ENCODE measurements at regions not wholly inside any gene's neighbourhood (a gene's known extent, or its start where the extent isn't known, plus 50 kb on each side); places are given as distances from the start of the nearest gene placed in this dataset.

- FAIRE-seq = no peak
Measured at GRCh38 chr17:77399319-77399957, 258.7 kb downstream of the SEC14L1 start.

DNA sequence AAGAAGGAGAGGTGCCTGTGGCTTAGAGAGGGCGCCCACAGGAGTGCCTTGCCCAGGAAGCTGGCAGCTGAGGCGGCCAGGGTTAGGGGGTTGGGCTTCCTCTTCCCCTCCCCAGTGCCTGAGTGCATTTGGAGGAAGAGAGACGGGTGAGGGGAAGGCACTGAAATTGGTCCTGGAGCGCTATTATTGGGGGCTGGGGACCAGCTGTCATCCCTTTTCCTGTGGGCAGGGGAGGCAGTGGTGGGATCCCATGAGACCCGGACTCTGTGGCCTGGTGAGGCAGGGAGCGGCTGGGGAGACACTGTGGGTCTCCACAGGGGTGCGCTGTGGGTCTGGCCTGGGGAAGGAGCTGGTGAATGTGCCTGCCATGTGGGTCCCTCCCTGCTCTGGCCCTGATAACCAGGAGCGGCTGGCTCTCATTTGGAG, 259.7 kb downstream of the SEC14L1 start:
- FAIRE-seq = no peak

DNA sequence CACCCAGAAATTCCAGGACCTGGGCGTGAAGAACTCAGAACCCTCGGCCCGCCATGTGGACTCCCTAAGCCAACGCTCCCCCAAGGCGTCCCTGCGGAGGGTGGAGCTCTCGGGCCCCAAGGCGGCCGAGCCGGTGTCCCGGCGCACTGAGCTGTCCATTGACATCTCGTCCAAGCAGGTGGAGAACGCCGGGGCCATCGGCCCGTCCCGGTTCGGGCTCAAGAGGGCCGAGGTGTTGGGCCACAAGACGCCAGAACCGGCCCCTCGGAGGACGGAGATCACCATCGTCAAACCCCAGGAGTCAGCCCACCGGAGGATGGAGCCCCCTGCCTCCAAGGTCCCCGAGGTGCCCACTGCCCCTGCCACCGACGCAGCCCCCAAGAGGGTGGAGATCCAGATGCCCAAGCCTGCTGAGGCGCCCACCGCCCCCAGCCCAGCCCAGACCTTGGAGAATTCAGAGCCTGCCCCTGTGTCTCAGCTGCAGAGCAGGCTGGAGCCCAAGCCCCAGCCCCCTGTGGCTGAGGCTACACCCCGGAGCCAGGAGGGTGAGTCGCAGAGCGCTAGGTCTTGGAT, 261.5 kb downstream of the SEC14L1 start:
- no peak for FAIRE-seq

GRCh38 chr17:77403854-77404253, 263.1 kb downstream of the SEC14L1 start:
- FAIRE-seq = no peak

DNA sequence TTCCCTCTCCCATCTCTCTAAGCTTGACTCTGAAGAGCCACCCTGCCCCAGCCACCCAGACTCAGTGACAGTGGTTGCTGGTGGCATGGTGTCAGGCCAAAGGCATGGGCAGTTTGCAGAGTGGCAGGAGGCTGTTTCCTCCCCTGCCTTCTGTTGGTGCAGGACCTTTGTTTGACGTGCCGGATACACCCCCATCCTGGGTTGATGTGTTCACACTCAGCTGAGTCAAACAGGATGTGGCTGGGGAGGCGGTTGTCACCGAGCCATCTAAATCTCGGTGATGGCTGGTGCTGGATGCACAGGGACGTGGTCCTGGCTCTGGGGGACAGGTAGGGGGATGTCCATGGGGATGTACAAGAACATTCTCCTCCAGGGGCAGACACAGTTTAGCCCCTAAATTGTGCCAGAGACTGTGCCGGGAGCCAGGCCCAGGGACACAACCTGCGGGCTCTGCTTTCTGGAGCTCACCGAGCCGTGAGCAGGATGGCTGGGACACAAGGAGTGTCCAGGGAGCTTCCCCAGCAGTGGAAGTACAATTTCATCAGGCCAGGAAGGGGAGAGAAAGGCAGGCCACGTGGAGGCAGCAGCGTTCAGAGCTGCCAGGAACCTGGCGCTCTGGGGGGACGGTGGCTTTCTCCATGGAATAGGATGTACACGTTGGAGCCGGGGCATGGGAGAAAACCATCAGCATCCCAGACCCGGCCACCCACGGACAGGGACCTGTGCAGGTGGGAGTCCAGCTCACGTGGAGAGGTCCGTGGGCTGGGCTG, 264.2 kb downstream of the SEC14L1 start:
- FAIRE-seq = no peak

- FAIRE-seq = no peak
Measured at GRCh38 chr17:77405867-77406732, 265.3 kb downstream of the SEC14L1 start.

DNA sequence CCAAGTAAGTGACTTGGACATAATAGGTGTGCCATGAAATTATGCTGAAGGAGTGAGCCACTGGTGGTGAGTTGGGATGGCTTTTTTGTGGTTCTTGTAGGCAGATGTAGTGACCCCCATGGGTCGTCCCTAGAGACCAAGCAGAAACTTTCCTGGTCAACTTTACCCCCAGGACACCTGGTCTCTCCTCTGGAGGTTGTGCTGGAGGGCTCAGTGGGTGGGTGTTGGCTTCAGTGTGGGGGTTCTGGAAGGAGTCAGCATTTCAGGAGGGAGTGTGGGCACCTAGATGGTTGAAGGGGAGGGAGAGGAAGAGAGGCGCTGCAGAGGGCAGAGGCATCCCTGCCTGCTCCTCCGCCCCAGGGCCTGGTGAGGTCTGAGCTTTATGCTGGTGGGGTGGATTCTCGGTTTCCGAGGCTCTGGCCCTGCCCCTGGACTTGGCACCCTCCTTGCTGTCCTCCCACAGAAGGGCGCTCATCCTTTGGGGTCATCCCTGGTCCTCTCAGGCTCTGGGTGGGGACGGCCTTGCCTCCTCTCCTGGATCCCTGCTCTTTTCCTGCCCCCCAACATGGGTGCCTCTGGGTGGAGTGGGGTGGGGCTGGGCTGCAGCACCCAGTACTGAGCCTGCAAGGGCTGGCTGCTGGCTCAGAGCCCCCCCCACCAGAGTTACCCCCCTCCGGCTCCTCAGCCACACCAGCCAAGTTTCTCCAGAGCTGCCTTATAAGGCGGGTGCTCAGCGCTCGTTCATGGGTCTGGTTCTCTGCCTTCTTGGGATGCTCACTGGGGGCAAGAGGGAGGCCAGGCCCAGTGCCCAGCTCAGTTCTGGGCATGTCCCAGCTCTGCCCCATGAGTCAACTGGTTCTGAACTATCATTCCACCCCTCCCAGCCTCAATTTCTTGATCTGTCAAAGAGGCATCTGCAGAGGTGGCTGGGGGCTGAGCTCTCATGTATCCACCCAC, 266.8 kb downstream of the SEC14L1 start:
- FAIRE-seq = no peak

DNA sequence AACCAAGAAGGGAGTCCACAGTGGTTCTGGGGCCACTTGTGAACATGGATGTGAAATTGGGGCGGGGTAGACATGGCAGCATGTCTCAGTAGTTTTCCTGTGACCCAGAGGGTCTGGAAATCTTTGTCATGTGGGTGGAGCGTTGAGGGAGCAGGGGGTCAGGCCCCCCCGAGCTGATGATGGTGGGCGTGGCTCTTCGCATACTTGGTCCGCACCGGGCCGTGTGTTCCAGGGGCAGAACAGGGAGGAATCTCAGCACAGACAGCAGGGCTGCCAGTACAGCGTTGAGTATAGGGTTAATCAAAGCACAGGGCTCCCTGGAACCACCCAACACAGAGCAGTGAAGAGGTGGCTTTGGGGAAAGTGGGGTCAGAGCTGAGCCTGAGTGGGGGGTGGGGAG, 267.5 kb downstream of the SEC14L1 start:
- FAIRE-seq = no peak

GRCh38 chr17:77409282-77410161, 268.8 kb downstream of the SEC14L1 start:
- no peak for FAIRE-seq

GRCh38 chr17:77410470-77410869, 269.7 kb downstream of the SEC14L1 start:
- FAIRE-seq = no peak

DNA sequence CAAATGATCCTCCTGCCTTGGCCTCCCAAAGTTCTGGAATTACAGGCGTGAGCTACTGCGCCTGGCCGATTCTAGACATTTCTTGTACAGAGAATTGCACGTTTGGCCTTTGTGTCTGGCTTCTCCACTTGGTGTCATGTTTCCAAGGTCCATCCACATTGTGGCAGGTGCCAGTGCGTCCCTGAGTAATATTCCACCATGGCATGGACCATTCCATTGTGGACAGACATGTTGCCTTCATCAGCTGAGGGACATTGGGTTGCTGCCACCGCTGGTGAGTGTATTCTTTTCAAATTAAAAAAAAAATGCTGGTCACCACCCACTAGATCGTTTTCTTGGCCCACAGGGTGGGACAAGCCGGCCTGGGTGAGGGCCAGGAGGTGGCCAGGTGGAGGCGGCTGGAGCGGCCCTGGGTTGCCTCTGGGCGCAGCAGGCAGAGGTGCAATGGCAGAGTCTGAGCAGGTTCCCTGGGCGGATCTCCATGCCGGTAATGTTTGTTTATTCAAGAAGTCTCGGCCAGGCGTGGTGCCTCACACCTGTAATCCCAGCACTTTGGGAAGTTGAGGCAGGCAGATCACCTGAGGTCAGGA, 274.1 kb downstream of the SEC14L1 start:
- no peak for FAIRE-seq

DNA sequence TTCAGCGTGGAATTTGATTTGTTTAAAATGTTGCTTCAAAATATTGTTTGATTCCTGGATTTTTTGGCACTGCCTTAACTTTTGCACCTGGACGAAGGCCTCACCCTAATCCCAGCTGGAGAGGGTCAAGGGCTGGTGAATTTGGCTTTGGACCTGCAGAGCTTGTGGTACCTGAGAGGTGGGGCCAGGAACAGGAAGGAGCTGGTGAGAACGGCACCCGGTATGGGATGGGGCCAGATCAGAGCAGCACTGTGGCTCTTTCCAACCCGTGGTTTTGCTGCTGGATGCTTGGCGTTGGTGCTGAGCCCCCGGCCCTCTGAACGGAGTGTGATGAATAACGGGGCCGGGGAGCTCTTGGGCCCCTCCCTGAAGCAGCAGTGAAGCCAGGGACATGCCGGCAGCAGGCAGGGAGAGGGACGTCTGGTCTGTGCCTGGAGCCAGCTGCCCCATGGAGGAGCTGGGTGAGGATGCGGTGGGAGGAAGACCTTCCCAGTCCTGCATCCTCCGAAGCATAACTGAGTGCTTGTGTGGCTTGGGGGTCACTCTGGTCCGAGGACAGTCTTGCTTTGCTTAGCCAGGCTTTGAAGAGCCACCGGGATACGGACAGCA, 275.4 kb downstream of the SEC14L1 start:
- FAIRE-seq = no peak

DNA sequence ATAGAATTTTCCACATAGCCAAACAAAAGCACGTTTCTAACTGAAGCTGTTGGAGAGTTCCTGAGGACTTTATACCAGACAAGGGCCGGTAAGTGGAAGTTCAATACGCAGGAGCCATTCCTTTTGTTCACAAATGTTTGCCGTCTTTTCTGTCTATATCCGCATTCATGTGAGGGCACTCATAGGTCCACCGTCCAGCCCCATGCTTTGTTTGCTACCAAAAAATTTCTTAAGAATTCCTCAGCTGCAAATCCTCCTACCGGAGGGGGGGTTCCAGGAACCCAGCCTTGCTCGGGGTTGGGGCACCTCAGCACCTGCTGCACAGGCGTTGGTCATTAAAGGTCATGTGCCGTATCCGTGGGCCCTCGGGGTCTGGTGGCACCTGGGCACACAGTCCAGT, 276.8 kb downstream of the SEC14L1 start:
- no peak for FAIRE-seq

DNA sequence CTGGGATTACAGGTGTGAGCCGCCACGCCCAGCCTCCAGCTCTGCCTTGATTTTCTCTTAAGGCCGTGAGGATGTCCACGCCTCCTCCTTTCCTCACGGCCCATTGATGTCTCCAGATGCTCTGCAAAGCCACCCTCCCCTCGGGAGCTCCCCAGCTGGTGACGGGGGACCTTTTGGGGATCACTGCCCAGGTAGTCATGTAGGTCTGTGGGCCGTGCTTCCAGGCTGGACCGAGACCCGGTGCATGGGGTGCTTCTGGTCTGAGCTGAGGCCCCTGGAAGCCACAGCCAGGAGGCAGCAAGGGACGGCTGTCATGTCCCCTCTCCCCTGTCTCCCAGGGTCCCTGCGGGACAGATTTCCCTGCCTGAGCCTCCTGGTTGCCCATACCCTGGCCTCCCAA, 277.8 kb downstream of the SEC14L1 start:
- FAIRE-seq = no peak

DNA sequence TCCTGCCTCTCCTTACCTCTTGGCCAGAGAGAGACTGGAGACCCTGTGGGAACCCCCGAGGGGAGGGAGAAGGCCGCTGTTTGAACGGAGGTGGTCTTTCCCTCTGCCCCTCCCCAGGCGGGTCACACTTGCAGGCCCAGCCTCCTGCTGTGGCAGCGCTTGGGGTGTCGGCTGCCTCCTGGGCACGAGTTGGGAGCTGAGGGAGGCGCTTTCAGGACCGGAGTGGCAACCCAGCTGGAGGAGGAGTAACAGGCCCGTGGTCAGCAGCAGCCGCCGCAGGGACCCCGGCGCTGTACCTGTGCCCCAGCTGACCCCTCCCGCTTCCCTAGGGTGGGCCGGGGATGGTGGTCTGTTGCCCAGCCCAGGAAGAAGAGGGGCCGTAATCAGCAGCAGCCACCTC, 278.3 kb downstream of the SEC14L1 start:
- no peak for FAIRE-seq

DNA sequence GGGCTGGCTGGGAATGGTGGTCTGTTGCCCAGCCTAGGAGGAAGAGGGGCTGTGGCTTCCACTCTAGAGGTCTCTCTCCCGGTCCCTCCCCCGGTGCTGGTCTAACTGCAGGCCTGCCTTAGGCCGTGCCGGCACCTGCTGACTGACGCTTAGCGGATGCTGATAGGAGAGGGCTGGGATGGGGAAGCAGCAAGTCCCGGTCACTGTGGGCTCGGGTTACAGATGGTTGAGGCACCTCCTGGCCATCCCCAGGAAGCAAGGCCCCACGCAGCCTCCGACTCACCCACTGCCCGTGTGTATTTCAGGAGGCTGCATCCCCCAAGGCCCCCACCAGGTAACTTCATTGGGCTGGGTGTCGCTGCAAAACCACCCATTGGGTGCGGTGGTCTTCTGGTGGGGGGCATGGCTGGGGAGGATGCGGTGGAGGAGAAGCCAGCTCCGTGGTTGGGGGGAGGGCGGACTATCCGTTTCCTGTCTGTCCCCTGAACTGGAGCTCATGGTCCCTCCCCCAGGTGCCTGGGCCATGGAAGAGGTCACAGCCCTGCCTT, 278.9 kb downstream of the SEC14L1 start:
- FAIRE-seq = no peak

DNA sequence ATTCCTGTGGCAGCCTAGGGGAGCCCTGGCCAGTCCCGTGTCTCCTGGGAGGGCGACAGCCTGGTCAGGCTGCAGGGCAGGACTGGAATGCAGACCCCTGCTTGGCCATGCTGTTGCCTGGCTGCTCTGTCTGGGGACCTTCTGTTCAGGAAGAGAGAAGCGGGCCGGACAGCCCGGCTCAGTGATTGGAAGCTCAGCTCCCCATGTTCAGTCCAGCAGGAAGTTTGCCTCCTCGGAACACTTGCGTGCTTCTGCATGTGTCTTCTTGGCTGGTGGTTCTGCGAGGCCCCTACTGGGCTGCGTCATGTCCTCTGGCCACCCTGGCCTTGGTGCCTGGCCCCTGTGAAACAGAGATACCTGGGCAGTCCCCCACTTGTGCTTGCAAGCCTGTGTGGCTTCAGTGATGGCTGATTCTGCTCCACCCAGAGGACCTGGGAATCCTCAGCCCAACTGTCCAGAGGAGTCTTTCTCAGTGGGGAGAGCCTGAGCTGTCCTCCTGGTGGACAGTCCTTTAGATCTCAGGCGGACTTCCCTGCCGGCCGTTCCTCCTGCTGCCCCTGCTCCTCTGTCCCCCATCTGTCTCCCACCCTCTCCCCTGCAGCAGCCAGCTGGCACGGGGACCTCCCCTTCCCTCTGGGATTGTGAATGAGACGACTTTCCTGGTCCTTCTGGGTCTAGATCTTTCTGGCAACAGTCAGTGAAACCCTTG, 279.5 kb downstream of the SEC14L1 start:
- FAIRE-seq = no peak

- FAIRE-seq = no peak
Measured at GRCh38 chr17:77420804-77421629, 280.2 kb downstream of the SEC14L1 start.

Measured in colon (tissue), 2 donors.